Pancreas (tissue), 10 donors: ENCODE measurements at regions not wholly inside any gene's neighbourhood (a gene's known extent, or its start where the extent isn't known, plus 50 kb on each side); places are given as distances from the start of the nearest gene placed in this dataset.
"Not testable (repeated sequence)": the region's sequence is repeated elsewhere in the genome, so short reads cannot be mapped to it uniquely, and the experiment has no call there.

ENCODE experiments used
- ATAC-seq, 4 donors: fragments of 200-7000 bp; cut with Tn5 transposase; one replicate each; pipeline versions ENCODE4 v1.8.0 to v1.9.1; 2020; ENCODE audit warnings: mild to moderate bottlenecking in 4 of 4, moderate library complexity in 4 of 4
- DNase-seq, 6 donors: peaks; one replicate each; pipeline ENCODE4 v3.0.0-alpha.2; 2020
- FAIRE-seq: peaks from 2 replicates; lab custom pipeline; 2012; peaks lifted over from hg19 to GRCh38; lab: Jason Lieb, UNC
- H3K27ac ChIP-seq, 4 donors: fragments of 200-600 bp; sonication (generic); 1 replicate in 3 of 4; 2 replicates in 1 of 4; pipeline versions ENCODE4 v1.5.0 to v1.8.0; 2020
- H3K27me3 ChIP-seq, 4 donors: fragments of 200-600 bp; one replicate each; pipeline ENCODE4 v1.8.0; 2021
- H3K36me3 ChIP-seq, 3 donors: fragments of 200-600 bp; sonication (generic) in 1 of 3; one replicate each; pipeline versions ENCODE4 v1.5.0 to v1.8.0; 2020 to 2021
- H3K4me1 ChIP-seq, 3 donors: fragments of 200-600 bp; one replicate each; pipeline ENCODE4 v1.8.0; 2021
- H3K4me3 ChIP-seq, 4 donors: fragments of 200-600 bp; sonication (generic) in 2 of 4; one replicate each; pipeline versions ENCODE4 v1.5.0 to v1.8.0; 2020 to 2021
- H3K9me3 ChIP-seq, 4 donors: fragments of 200-600 bp; one replicate each; pipeline ENCODE4 v1.8.0; 2021
- CTCF ChIP-seq, 4 donors: fragments of 200-600 bp; sonication (generic) in 3 of 4; IDR thresholded peaks; one replicate each; pipeline versions ENCODE4 v1.5.0 to v1.8.0; 2021; ENCODE audit warnings: antibody characterized with exemption in 4 of 4
- WGBS, 2 donors: extraction: QIAGEN DNeasy Blood & Tissue Kit; methylation state at CpG; one replicate each; pipeline ENCODE4 v1.1.7; 2013; 5-methylcytosine and 5-hydroxymethylcytosine counted together
- intact Hi-C, 3 donors: fragments of 100-400 bp; cut with DNase I; formaldehyde crosslinking; loops; one replicate each; pipeline versions ENCODE4 v1.11.1 to v1.14.2; 2022
- donor health status: healthy with polysubstance abuse.
- donor health status: DM: no; HTN: no; CAD: no; lungs with moderate emphysema.
- donor health status: DM: no; HTN: no; CAD: no.
- donor health status: control.
- donor health status: control.
- donor health status: Bipolar disorder and iron deficiency.
- donor health status: DM: yes; HTN: yes; CAD: no.
- donor health status: DM: no; HTN: no; CAD: no.
- donor health status: DM: no; HTN: no; CAD: no.
- donor health status: DM: yes; HTN: yes; CAD: no.

GRCh38 chrX:146036000-146036399 is 218.4 kb downstream of the SLITRK2 start:
- Histone ChIP-seq H3K27me3 (no peaks in the 10 kb centered on the region), H3K27ac (no peak overlapping the region), H3K36me3 (no peaks in the 10 kb centered on the region), H3K4me3 (no peak overlapping the region), H3K9me3 (no peaks in the 10 kb centered on the region), H3K4me1 (no peaks in the 10 kb centered on the region)
- WGBS, 2 donors: 64 to 79% methylated on average over 4 of the region's 4 CpGs
- FAIRE-seq (no peak), DNase-seq (no peak), ATAC-seq (no peak)
- intact Hi-C loops: no loop called here
- TF ChIP-seq CTCF (IDR thresholded peaks at IDR 0.05): no peak

- ATAC-seq (no peak), DNase-seq (no peak), FAIRE-seq (no peak)
- Histone ChIP-seq H3K4me1 (no peaks in the 10 kb centered on the region), H3K36me3 (no peaks in the 10 kb centered on the region), H3K27me3 (no peaks in the 10 kb centered on the region), H3K27ac (no peak overlapping the region), H3K4me3 (no peak overlapping the region), H3K9me3 (no peaks in the 10 kb centered on the region)
- intact Hi-C loops: no loop called here
- WGBS, 2 donors: 52 to 70% methylated on average over 3 of the region's 3 CpGs
- TF ChIP-seq CTCF (IDR thresholded peaks at IDR 0.05): no peak
Observed at GRCh38 chrX:146041741-146042140, 224.1 kb downstream of the SLITRK2 start.

- H3K4me1 ChIP-seq, H3K9me3 ChIP-seq, H3K27me3 ChIP-seq, FAIRE-seq, H3K4me3 ChIP-seq, H3K36me3 ChIP-seq, ATAC-seq, H3K27ac ChIP-seq, intact Hi-C loops: not testable (repeated sequence)
- 88 to 94% methylated on average over 44 to 45 of the region's 45 CpGs for WGBS, 2 donors
- peak in 1 of 6 donors; percentile 71 for DNase-seq
Observed at GRCh38 chrX:146046011-146046715, 228.5 kb downstream of the SLITRK2 start.

GRCh38 chrX:146049568-146049967 is 231.9 kb downstream of the SLITRK2 start:
- H3K4me3 ChIP-seq, H3K4me1 ChIP-seq, H3K9me3 ChIP-seq, intact Hi-C loops, H3K36me3 ChIP-seq, DNase-seq, ATAC-seq, H3K27ac ChIP-seq, FAIRE-seq, H3K27me3 ChIP-seq: not testable (repeated sequence)
- WGBS, 2 donors: 75 to 78% methylated on average over 9 of the region's 12 CpGs

GRCh38 chrX:146054311-146054710 is 236.7 kb downstream of the SLITRK2 start:
- Histone ChIP-seq H3K27ac (no peak overlapping the region), H3K4me1 (no peaks in the 10 kb centered on the region), H3K4me3 (no peak overlapping the region), H3K36me3 (no peaks in the 10 kb centered on the region), H3K27me3 (no peaks in the 10 kb centered on the region), H3K9me3 (no peaks in the 10 kb centered on the region)
- FAIRE-seq (no peak), DNase-seq (no peak), ATAC-seq (no peak)
- intact Hi-C loops: no loop called here
- no peak for TF ChIP-seq CTCF (IDR thresholded peaks at IDR 0.05)

GRCh38 chrX:146055733-146056132 is 238.1 kb downstream of the SLITRK2 start:
- no peak for FAIRE-seq
- DNase-seq: no peak
- Histone ChIP-seq H3K27me3 (no peaks in the 10 kb centered on the region), H3K27ac (no peak overlapping the region), H3K9me3 (no peaks in the 10 kb centered on the region), H3K4me1 (no peaks in the 10 kb centered on the region), H3K36me3 (no peaks in the 10 kb centered on the region), H3K4me3 (no peak overlapping the region)
- intact Hi-C loops: no loop called here
- TF ChIP-seq CTCF (IDR thresholded peaks at IDR 0.05): no peak
- WGBS, 2 donors: 36 to 44% methylated on average over 2 of the region's 2 CpGs
- no peak for ATAC-seq
